ENCODE measurements at regions not wholly inside any gene's neighbourhood (a gene's known extent, or its start where the extent isn't known, plus 50 kb on each side); places are given as distances from the start of the nearest gene placed in this dataset.

- ATAC-seq, result no peak
Observed at GRCh38 chr14:58752289-58752688, 114.5 kb downstream of the DACT1 start.

GRCh38 chr14:58752771-58753201 is 115.0 kb downstream of the DACT1 start:
- TF ChIP-seq TOX (CRISPR knock-in tag; IDR thresholded peaks at IDR 0.05; ENCODE audit: borderline replicate concordance), result no peak
- TF ChIP-seq ZNF565 (CRISPR knock-in tag; conservative IDR thresholded peaks at IDR 0.05; ENCODE audit: low read depth), result no peak
- no peak for TF ChIP-seq TSHZ2 (CRISPR knock-in tag; IDR thresholded peaks at IDR 0.05)
- no peak for TF ChIP-seq OSR1 (CRISPR knock-in tag; IDR thresholded peaks at IDR 0.05)
- TF ChIP-seq ZNF70 (CRISPR knock-in tag; IDR thresholded peaks at IDR 0.05), result no peak
- no peak for TF ChIP-seq POU6F1 (CRISPR knock-in tag; IDR thresholded peaks at IDR 0.05; ENCODE audit: borderline replicate concordance, low read depth)
- TF ChIP-seq CSRNP3 (CRISPR knock-in tag; IDR thresholded peaks at IDR 0.05), result no peak
- no peak for ATAC-seq

More at GRCh38 chr14:58752289-58752688, 114.5 kb downstream of the DACT1 start:
- no peak for TF ChIP-seq ARNTL (CRISPR knock-in tag; IDR thresholded peaks at IDR 0.05; ENCODE audit: borderline replicate concordance, low read depth)
- TF ChIP-seq TCF4 (CRISPR knock-in tag; IDR thresholded peaks at IDR 0.05; ENCODE audit: borderline replicate concordance), result no peak
- TF ChIP-seq ISL1 (CRISPR knock-in tag; IDR thresholded peaks at IDR 0.05), result no peak
- TF ChIP-seq PATZ1 (CRISPR knock-in tag; IDR thresholded peaks at IDR 0.05; ENCODE audit: borderline replicate concordance), result no peak

GRCh38 chr14:58755031-58755925 is 117.5 kb downstream of the DACT1 start:
- no peak; the same call in 2 of the 3 replicates for ATAC-seq
- TF ChIP-seq ZNF70 (CRISPR knock-in tag; IDR thresholded peaks at IDR 0.05), result no peak
- TF ChIP-seq ZNF8 (CRISPR knock-in tag; IDR thresholded peaks at IDR 0.05), result no peak
- no peak for TF ChIP-seq ZC3H10 (CRISPR knock-in tag; IDR thresholded peaks at IDR 0.05)
- TF ChIP-seq ISL1 (CRISPR knock-in tag; IDR thresholded peaks at IDR 0.05), result no peak
- TF ChIP-seq CSDC2 (CRISPR knock-in tag; IDR thresholded peaks at IDR 0.05), result no peak
- TF ChIP-seq CSRNP3 (CRISPR knock-in tag; IDR thresholded peaks at IDR 0.05), result no peak
- no peak for TF ChIP-seq PATZ1 (CRISPR knock-in tag; IDR thresholded peaks at IDR 0.05; ENCODE audit: borderline replicate concordance)
- no peak for TF ChIP-seq RARB (CRISPR knock-in tag; IDR thresholded peaks at IDR 0.05)
- TF ChIP-seq GLIS3 (CRISPR knock-in tag; IDR thresholded peaks at IDR 0.05), result no peak
- TF ChIP-seq PPARA (CRISPR knock-in tag; IDR thresholded peaks at IDR 0.05; ENCODE audit: borderline replicate concordance), result no peak
- TF ChIP-seq OSR1 (CRISPR knock-in tag; IDR thresholded peaks at IDR 0.05), result no peak
- no peak for TF ChIP-seq ZNF565 (CRISPR knock-in tag; conservative IDR thresholded peaks at IDR 0.05; ENCODE audit: low read depth)
- TF ChIP-seq BACH2 (CRISPR knock-in tag; IDR thresholded peaks at IDR 0.05; ENCODE audit: borderline replicate concordance), result no peak
- TF ChIP-seq ARNTL (CRISPR knock-in tag; IDR thresholded peaks at IDR 0.05; ENCODE audit: borderline replicate concordance, low read depth), result no peak
